ENCODE measurements at regions not wholly inside any gene's neighbourhood (a gene's known extent, or its start where the extent isn't known, plus 50 kb on each side); places are given as distances from the start of the nearest gene placed in this dataset.

DNA sequence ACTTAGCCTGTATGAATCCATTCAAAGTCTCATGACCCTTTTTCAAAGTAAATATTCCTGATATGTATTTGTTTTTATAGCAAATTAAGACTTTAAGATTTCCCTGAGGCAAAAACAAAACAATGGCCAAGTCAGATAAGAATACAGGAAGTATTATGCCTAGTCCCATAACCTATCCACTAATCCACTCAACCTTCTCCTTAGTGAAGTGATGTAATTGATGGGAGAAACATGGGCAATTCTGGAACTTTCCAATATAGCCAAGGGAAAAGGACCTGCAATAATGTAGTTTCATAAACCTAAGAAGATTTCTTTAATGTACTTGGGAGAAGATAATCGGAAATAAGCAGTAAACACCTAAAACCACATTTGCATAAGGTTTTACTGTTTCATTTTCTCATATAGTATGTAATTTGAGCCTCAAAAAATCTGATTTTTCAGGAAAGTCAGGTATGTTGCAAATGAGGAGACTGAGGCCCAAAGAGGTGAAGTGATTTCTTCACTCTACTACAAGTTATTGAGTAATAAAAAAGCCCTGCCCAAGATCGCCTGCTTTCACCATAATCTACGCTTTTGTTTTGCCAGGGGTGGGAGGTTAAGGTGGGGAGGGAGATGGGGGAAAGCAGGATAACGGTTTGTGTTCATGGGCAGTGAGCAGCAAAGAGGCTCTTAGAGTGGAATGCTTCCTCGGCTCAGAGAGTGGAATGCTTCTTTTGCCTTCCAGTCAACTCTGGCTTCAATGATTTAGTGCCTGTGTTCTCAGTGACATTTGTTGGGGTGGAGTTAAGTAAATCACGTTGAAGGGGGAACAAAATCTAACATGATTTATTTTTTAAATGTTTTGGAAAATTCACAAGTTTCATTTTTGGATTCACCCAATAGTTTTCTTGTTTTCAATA, 95.0 kb upstream of the FNDC3B start:
- Histone ChIP-seq H3K4me1 (no peaks in the 10 kb centered on the region), H3K36me3 (no peaks in the 10 kb centered on the region), H3K27ac (no peak overlapping the region), H3K9me3 (no peaks in the 10 kb centered on the region), H3K9ac (ENCODE audit: low read depth in 2 of 2, low read length in 2 of 2) (no peak overlapping the region), H3K27me3 (no peaks in the 10 kb centered on the region), H3K4me3 (no peak overlapping the region)
- TF ChIP-seq CTCF (IDR thresholded peaks at IDR 0.05): no peak
- DNase-seq: no peak
- intact Hi-C loops (cut with DNase I): no loop called here

DNA sequence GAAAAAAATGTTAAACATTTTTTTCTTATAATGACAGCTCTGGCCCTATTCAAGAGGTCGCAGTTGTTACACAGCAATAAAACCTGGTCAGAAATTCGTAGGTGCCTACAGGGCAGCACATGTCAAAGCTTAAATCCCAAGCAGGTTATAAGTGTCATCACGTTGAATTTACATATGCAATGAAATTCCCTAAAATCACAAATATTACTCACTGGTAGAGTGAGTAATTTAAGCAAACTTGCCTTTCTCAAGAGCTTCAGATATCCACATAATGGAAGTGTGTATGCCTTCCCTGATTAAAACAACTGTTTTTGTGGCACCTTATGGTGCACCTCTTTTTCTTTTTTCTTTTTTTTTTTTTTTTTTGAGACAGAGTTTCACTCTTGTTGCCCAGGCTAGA, 90.7 kb upstream of the FNDC3B start:
- no peak overlapping the region for H3K9ac ChIP-seq (ENCODE audit: low read depth in 2 of 2, low read length in 2 of 2)
- H3K4me1 ChIP-seq: no peaks in the 10 kb centered on the region
- no peaks in the 10 kb centered on the region for H3K36me3 ChIP-seq
- TF ChIP-seq CTCF (IDR thresholded peaks at IDR 0.05): no peak
- H3K9me3 ChIP-seq: no peaks in the 10 kb centered on the region
- H3K4me3 ChIP-seq: no peak overlapping the region
- no peak overlapping the region for H3K27ac ChIP-seq
- no peak for DNase-seq
- H3K27me3 ChIP-seq: no peaks in the 10 kb centered on the region
- intact Hi-C loops (cut with DNase I): no loop called here

GRCh38 chr3:171949554-171949953, 89.8 kb upstream of the FNDC3B start:
- H3K4me3 ChIP-seq: no peak overlapping the region
- H3K4me1 ChIP-seq: no peaks in the 10 kb centered on the region
- DNase-seq: no peak
- no peak overlapping the region for H3K9ac ChIP-seq (ENCODE audit: low read depth in 2 of 2, low read length in 2 of 2)
- H3K27ac ChIP-seq: no peak overlapping the region
- TF ChIP-seq CTCF (IDR thresholded peaks at IDR 0.05): no peak
- intact Hi-C loops (cut with DNase I): no loop called here
- H3K36me3 ChIP-seq: no peaks in the 10 kb centered on the region
- no peaks in the 10 kb centered on the region for H3K27me3 ChIP-seq
- no peaks in the 10 kb centered on the region for H3K9me3 ChIP-seq

DNA sequence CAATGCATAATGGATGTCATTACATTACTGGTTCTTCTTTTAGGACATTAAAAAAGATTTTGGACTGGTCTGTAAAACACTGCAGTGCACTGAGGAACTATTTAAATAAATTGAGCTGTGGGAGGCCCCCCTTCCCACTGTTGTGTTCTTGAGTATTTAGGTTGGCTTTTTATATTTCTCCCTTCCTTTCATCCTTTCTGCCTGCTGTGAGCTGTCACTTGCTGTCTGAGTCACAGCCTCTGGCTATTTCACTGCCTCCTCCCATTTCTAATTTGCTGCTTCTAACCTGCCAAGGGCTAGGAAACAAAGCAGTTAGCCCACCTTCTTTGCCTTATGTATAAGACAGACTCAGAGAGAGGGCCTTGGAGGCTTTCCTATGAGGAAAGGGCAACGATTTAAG, 89.0 kb upstream of the FNDC3B start:
- no peak for DNase-seq

DNA sequence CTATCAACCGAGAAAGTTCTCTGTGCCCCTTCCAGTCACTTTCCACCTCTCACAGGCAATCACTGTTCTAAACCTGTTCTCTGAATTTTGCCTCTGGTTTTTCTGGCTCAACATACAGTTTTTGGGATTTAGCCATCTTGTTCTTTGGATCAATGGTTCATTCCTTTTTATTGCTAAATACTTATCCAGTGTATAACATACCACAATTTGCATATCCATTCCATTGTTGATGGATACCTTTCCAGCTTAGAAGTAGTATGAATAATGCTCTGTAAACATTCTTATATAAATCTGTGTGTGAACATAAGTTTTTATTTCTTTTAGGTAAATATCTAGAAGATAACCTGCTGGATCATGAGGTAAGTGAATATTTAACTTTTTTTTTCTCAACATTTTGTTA, 87.8 kb upstream of the FNDC3B start:
- no peaks in the 10 kb centered on the region for H3K9me3 ChIP-seq
- H3K27me3 ChIP-seq: no peaks in the 10 kb centered on the region
- H3K9ac ChIP-seq (ENCODE audit: low read depth in 2 of 2, low read length in 2 of 2): no peak overlapping the region
- no peaks in the 10 kb centered on the region for H3K4me1 ChIP-seq
- H3K36me3 ChIP-seq: no peaks in the 10 kb centered on the region
- no peak overlapping the region for H3K27ac ChIP-seq
- no peak for TF ChIP-seq CTCF (IDR thresholded peaks at IDR 0.05)
- intact Hi-C loops (cut with DNase I): no loop called here
- no peak overlapping the region for H3K4me3 ChIP-seq
- no peak for DNase-seq

More for the DNA sequence above, 89.0 kb upstream of the FNDC3B start:
- Histone ChIP-seq H3K27ac (no peak overlapping the region), H3K36me3 (no peaks in the 10 kb centered on the region), H3K9ac (ENCODE audit: low read depth in 2 of 2, low read length in 2 of 2) (no peak overlapping the region), H3K4me1 (no peaks in the 10 kb centered on the region), H3K4me3 (no peak overlapping the region), H3K9me3 (no peaks in the 10 kb centered on the region), H3K27me3 (no peaks in the 10 kb centered on the region)
- intact Hi-C loops (cut with DNase I): no loop called here
- no peak for TF ChIP-seq CTCF (IDR thresholded peaks at IDR 0.05)

Data from colonic mucosa (tissue), 4 donors.